Subcutaneous abdominal adipose tissue (tissue), 5 donors: ENCODE measurements at regions not wholly inside any gene's neighbourhood (a gene's known extent, or its start where the extent isn't known, plus 50 kb on each side); places are given as distances from the start of the nearest gene placed in this dataset.

Experiments used
- H3K27ac ChIP-seq: one replicate; pipeline ENCODE4 v1.7.0; 2013; ENCODE audit warnings: low read depth, mild to moderate bottlenecking, inconsistent platforms, low read length, moderate library complexity
- H3K27me3 ChIP-seq, 5 donors: one replicate each; pipeline ENCODE4 v1.7.0; 2013; ENCODE audit warnings: low read length in 5 of 5, inconsistent platforms in 1 of 5; ENCODE audit not compliant: control insufficient read depth in 5 of 5, insufficient read depth in 4 of 5
- H3K36me3 ChIP-seq, 5 donors: one replicate each; pipeline ENCODE4 v1.7.0; 2013; ENCODE audit warnings: low read length in 5 of 5; ENCODE audit not compliant: control insufficient read depth in 5 of 5, insufficient read depth in 5 of 5
- H3K4me1 ChIP-seq, 5 donors: one replicate each; pipeline ENCODE4 v1.7.0; 2013; ENCODE audit warnings: low read length in 5 of 5, mild to moderate bottlenecking in 3 of 5, moderate library complexity in 1 of 5; ENCODE audit not compliant: control insufficient read depth in 5 of 5, insufficient read depth in 5 of 5
- H3K4me3 ChIP-seq, 5 donors: one replicate each; pipeline ENCODE4 v1.7.0; 2013; ENCODE audit warnings: low read length in 5 of 5, low read depth in 1 of 5
- H3K9ac ChIP-seq, 5 donors: one replicate each; pipeline ENCODE4 v1.7.0; 2013; ENCODE audit warnings: low read length in 5 of 5, mild to moderate bottlenecking in 4 of 5, moderate library complexity in 3 of 5
- H3K9me3 ChIP-seq, 5 donors: one replicate each; pipeline ENCODE4 v1.7.0; 2013; ENCODE audit warnings: low read length in 5 of 5; ENCODE audit not compliant: control insufficient read depth in 5 of 5
- donor health status: healthy.
- donor health status: healthy.
- donor health status: healthy.
- donor health status: healthy.
- donor health status: healthy.

DNA sequence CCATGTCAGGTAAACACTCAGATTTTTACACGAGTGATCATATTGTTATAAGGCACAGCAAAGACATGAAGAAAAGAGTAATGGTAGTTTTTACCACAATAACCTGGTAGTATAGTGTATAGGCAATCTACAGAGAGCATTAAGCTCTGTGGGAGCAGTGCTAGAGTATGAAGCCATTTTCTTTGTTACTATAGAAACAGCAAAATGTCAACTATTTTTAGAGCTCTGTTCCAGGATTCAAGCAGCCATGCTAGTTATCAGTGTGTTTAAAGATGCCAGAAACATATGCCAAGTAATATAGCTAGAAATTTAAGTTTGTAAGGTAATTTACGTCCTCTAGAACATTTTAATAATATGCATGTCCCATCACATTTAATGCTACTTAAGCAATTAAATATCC, 77.6 kb upstream of the RGS18 start:
- H3K27ac ChIP-seq: no peak overlapping the region
- no peaks in the 10 kb centered on the region for H3K36me3 ChIP-seq
- no peak overlapping the region for H3K4me3 ChIP-seq
- H3K9ac ChIP-seq: no peak overlapping the region
- H3K9me3 ChIP-seq: no peaks in the 10 kb centered on the region
- no peaks in the 10 kb centered on the region for H3K27me3 ChIP-seq
- no peaks in the 10 kb centered on the region for H3K4me1 ChIP-seq

- Histone ChIP-seq H3K4me3 (no peak overlapping the region), H3K27ac (no peak overlapping the region), H3K36me3 (no peaks in the 10 kb centered on the region), H3K4me1 (no peaks in the 10 kb centered on the region), H3K9me3 (no peaks in the 10 kb centered on the region), H3K9ac (no peak overlapping the region), H3K27me3 (no peaks in the 10 kb centered on the region)
Measured at GRCh38 chr1:192081359-192081758, 76.9 kb upstream of the RGS18 start.

DNA sequence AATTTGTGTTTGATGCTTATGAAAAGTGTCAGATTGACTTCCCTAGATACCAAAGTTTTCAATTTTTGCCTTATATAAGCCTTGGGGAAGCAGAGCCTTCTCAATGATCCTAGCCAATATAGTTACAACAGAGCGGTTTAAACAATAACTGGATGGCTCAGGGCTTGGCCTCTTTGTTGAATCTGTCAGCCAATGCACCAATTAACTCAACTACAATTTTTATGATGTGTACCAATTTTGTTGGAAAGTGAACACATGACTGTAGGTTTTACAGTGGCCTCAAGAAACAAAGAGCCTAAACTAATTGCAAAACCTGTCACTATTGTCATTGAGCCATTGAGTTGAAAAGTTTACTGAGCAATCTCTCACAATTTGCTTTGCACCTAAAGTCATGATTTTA, 71.6 kb upstream of the RGS18 start:
- Histone ChIP-seq H3K4me1 (no peaks in the 10 kb centered on the region), H3K27me3 (no peaks in the 10 kb centered on the region), H3K4me3 (no peak overlapping the region), H3K27ac (no peak overlapping the region), H3K36me3 (no peaks in the 10 kb centered on the region), H3K9ac (no peak overlapping the region), H3K9me3 (no peaks in the 10 kb centered on the region)

DNA sequence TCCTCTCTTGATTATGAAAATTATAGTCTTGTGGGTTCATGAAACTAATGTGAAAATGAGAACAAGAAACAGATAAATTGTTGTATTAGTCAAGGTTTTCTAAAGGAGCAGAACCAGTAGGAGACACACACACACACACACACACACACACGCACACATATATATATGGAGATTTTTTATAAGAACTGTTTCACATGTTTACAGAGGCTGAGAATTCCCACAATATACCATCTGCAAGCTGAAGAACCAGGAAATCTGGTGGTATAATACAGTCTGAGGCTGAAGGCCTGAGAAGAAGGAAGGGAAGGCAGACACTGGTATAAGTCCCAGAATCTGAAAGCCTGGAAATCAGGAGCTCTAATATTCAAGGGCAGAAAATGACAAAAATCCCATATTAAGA, 70.9 kb upstream of the RGS18 start:
- no peak overlapping the region for H3K9ac ChIP-seq
- no peaks in the 10 kb centered on the region for H3K9me3 ChIP-seq
- no peak overlapping the region for H3K4me3 ChIP-seq
- H3K36me3 ChIP-seq: no peaks in the 10 kb centered on the region
- H3K27ac ChIP-seq: no peak overlapping the region
- H3K27me3 ChIP-seq: no peaks in the 10 kb centered on the region
- H3K4me1 ChIP-seq: no peaks in the 10 kb centered on the region

GRCh38 chr1:192088496-192088895, 69.8 kb upstream of the RGS18 start:
- Histone ChIP-seq H3K4me1 (no peaks in the 10 kb centered on the region), H3K4me3 (no peak overlapping the region), H3K27ac (no peak overlapping the region)

DNA sequence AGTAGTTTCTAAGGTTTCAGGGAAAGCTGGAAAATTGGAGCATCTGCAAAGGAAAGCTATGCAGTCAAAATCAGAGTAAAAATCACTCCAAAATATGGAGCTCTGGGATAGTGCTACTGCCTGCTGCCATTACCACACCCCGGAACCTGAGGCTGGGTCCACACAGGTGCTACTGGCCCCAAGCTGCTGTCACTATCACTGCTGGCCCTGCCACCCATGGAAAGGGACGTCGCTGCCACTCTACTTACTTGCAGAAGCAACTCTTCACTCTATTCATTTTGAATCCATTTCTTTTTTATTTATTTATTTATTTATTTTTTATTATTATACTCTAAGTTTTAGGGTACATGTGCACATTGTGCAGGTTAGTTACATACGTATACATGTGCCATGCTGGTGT, 60.3 kb upstream of the RGS18 start:
- H3K36me3 ChIP-seq: no peaks in the 10 kb centered on the region
- no peaks in the 10 kb centered on the region for H3K9me3 ChIP-seq
- no peak overlapping the region for H3K9ac ChIP-seq
- no peaks in the 10 kb centered on the region for H3K4me1 ChIP-seq
- no peak overlapping the region for H3K27ac ChIP-seq
- no peak overlapping the region for H3K4me3 ChIP-seq
- H3K27me3 ChIP-seq: no peaks in the 10 kb centered on the region

More at GRCh38 chr1:192088496-192088895, 69.8 kb upstream of the RGS18 start:
- Histone ChIP-seq H3K9ac (no peak overlapping the region), H3K36me3 (no peaks in the 10 kb centered on the region), H3K27me3 (no peaks in the 10 kb centered on the region), H3K9me3 (no peaks in the 10 kb centered on the region)

DNA sequence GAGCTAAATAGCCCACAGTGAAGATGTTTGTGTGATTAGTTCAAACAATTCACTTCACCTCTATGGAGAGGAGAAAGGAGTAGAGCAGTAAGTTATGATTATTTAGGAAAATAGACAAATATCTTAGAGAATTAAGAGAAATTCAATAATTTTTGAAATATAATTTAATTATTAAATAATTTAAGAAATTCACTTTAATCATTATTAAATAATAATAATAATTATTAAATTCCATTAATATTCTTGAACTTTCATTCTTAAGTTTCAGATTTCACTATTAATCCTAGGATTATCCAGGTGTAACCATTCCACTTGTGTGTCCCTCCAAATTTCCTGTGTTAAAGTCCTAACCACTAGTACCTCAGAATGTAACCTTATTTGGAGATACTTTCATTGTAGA, 58.9 kb upstream of the RGS18 start:
- no peaks in the 10 kb centered on the region for H3K27me3 ChIP-seq
- H3K9ac ChIP-seq: no peak overlapping the region
- no peak overlapping the region for H3K4me3 ChIP-seq
- no peaks in the 10 kb centered on the region for H3K9me3 ChIP-seq
- H3K36me3 ChIP-seq: no peaks in the 10 kb centered on the region
- H3K27ac ChIP-seq: no peak overlapping the region
- no peaks in the 10 kb centered on the region for H3K4me1 ChIP-seq

DNA sequence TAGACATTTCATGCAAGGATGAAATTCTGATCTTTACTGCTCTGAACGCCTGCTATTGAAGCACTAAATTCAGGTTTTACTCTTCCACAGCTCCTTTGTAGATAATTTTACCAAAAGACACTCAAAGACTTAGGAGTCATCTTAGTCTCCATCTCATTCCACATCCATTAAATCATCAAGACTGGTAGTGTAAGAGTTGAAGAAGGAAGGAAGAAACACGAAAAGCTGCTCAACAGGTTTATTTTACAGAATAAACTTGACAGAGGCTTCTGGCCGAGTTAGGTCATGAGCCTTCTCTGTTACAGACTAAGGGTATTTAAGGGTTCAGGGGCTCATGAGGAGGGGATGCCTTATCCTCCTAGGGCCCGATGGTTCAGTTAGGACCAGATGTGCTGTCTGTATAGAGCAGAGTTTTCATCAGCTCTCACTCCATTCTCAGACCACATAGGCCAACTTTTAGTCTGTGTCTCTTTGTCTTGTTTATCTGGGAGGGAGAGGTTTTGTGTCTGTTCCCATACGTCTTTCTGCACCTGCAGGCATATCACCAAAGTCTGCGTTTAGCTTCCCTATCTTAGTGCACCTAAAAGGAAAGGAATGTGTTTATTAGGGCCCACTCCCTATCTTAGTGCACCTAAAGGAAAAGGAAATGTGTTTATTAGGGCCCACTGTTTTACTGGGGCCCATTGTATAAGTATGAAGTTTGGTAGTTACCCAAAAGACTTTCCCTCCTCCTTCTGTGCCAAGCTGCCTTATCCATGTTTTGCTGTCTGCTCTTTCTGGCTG, 57.4 kb upstream of the RGS18 start:
- Histone ChIP-seq H3K27me3 (no peaks in the 10 kb centered on the region), H3K9ac (no peak overlapping the region), H3K27ac (no peak overlapping the region), H3K4me3 (no peak overlapping the region), H3K36me3 (no peaks in the 10 kb centered on the region), H3K4me1 (no peaks in the 10 kb centered on the region), H3K9me3 (no peaks in the 10 kb centered on the region)

- no peaks in the 10 kb centered on the region for H3K36me3 ChIP-seq
- H3K27me3 ChIP-seq: no peaks in the 10 kb centered on the region
- no peak overlapping the region for H3K4me3 ChIP-seq
- no peaks in the 10 kb centered on the region for H3K9me3 ChIP-seq
- H3K4me1 ChIP-seq: no peaks in the 10 kb centered on the region
- H3K9ac ChIP-seq: no peak overlapping the region
- H3K27ac ChIP-seq: no peak overlapping the region
Measured at GRCh38 chr1:192104128-192104527, 54.1 kb upstream of the RGS18 start.

GRCh38 chr1:192104852-192105251, 53.4 kb upstream of the RGS18 start:
- Histone ChIP-seq H3K27me3 (no peaks in the 10 kb centered on the region), H3K27ac (no peak overlapping the region), H3K9ac (no peak overlapping the region), H3K4me3 (no peak overlapping the region), H3K4me1 (no peaks in the 10 kb centered on the region), H3K9me3 (no peaks in the 10 kb centered on the region), H3K36me3 (no peaks in the 10 kb centered on the region)
